PC-9 (cell line): ENCODE measurements at regions not wholly inside any gene's neighbourhood (a gene's known extent, or its start where the extent isn't known, plus 50 kb on each side); places are given as distances from the start of the nearest gene placed in this dataset.
"Not testable (repeated sequence)": the region's sequence is repeated elsewhere in the genome, so short reads cannot be mapped to it uniquely, and the experiment has no call there.

Experiments used
- BruUV-seq: library from RNA; stranded (reverse); fragments of 400-500 nt; replicated peaks from 2 replicates; lab custom pipeline; 2021; lab: Mats Ljungman, UMichigan
- CTCF ChIA-PET: fragments of 300-600 bp; sonication (Branson Sonifier 250); formaldehyde crosslinking; loops from one replicate; lab custom pipeline; 2022; ENCODE audit warnings: antibody characterized with exemption; lab: Charles Lee
- POLR2A ChIA-PET: fragments of 300-600 bp; sonication (Branson Sonifier 250); formaldehyde crosslinking; loops from one replicate; lab custom pipeline; 2022; ENCODE audit warnings: antibody characterized with exemption; ENCODE audit not compliant: unreplicated experiment; lab: Charles Lee
- DNase-seq, 2 experiments: peaks; one replicate each; pipeline versions ENCODE4 v3.0.0 to v3.0.0-alpha.2; 2015 to 2022; ENCODE audit warnings: mixed read lengths in 1 of 2
- H2AFZ ChIP-seq: fragments of 200-600 bp; sonication (generic); 2 replicates; pipeline ENCODE4 v1.8.1; 2017; ENCODE audit warnings: antibody characterized with exemption
- H3F3A ChIP-seq: fragments of 200-600 bp; sonication (generic); 2 replicates; pipeline ENCODE4 v1.8.1; 2017; ENCODE audit warnings: antibody characterized with exemption, mild to moderate bottlenecking, low read depth; ENCODE audit not compliant: insufficient read depth
- H3K27ac ChIP-seq: fragments of 200-600 bp; sonication (generic); 2 replicates; pipeline ENCODE4 v1.6.1; 2016; ENCODE audit warnings: mixed run types
- H3K27me3 ChIP-seq: fragments of 200-600 bp; sonication (generic); 2 replicates; pipeline ENCODE4 v1.6.1; 2016; ENCODE audit warnings: low read depth, mixed run types; ENCODE audit not compliant: insufficient read depth
- H3K36me3 ChIP-seq: fragments of 200-600 bp; sonication (generic); 2 replicates; pipeline ENCODE4 v1.6.1; 2016; ENCODE audit warnings: low read depth, mixed run types
- H3K4me1 ChIP-seq: fragments of 200-600 bp; sonication (generic); replicated peaks from 2 replicates; pipeline ENCODE4 v1.6.1; 2016; ENCODE audit warnings: mixed run types; ENCODE audit not compliant: insufficient read depth
- H3K4me2 ChIP-seq: fragments of 200-600 bp; sonication (generic); 2 replicates; pipeline ENCODE4 v1.6.1; 2017; ENCODE audit warnings: mixed run types
- H3K4me3 ChIP-seq: fragments of 200-600 bp; sonication (generic); 2 replicates; pipeline ENCODE4 v1.6.1; 2016; ENCODE audit warnings: mixed run types
- H3K79me2 ChIP-seq: fragments of 200-600 bp; sonication (generic); 2 replicates; pipeline ENCODE4 v1.6.1; 2017; ENCODE audit warnings: low read depth, mixed run types
- H3K9me2 ChIP-seq: fragments of 200-600 bp; sonication (generic); 2 replicates; pipeline ENCODE4 v1.8.1; 2017; ENCODE audit warnings: mild to moderate bottlenecking; ENCODE audit not compliant: insufficient read depth
- H3K9me3 ChIP-seq: fragments of 200-600 bp; sonication (generic); 2 replicates; pipeline ENCODE4 v1.8.1; 2016; ENCODE audit warnings: low read depth; ENCODE audit not compliant: insufficient read depth
- H4K20me1 ChIP-seq: fragments of 200-600 bp; sonication (generic); 2 replicates; pipeline ENCODE4 v1.8.1; 2017; ENCODE audit not compliant: insufficient read depth
- EZH2 ChIP-seq: fragments of 200-600 bp; sonication (generic); IDR thresholded peaks from 2 replicates; pipeline ENCODE4 v1.8.0; 2017; ENCODE audit warnings: antibody characterized with exemption, low read depth
- intact Hi-C: fragments of 100-400 bp; cut with micrococcal nuclease; formaldehyde crosslinking; loops from one replicate; pipeline ENCODE4 v1.10.0; 2022; ENCODE audit not compliant: unreplicated experiment
- TF ChIP-seq, protein P1 (sequence below): fragments of 200-600 bp; sonication (generic); conservative IDR thresholded peaks from 2 replicates; pipeline ENCODE4 v1.6.1; 2017; ENCODE audit warnings: mixed run types, antibody characterized with exemption, mild to moderate bottlenecking, moderate library complexity

DNA sequence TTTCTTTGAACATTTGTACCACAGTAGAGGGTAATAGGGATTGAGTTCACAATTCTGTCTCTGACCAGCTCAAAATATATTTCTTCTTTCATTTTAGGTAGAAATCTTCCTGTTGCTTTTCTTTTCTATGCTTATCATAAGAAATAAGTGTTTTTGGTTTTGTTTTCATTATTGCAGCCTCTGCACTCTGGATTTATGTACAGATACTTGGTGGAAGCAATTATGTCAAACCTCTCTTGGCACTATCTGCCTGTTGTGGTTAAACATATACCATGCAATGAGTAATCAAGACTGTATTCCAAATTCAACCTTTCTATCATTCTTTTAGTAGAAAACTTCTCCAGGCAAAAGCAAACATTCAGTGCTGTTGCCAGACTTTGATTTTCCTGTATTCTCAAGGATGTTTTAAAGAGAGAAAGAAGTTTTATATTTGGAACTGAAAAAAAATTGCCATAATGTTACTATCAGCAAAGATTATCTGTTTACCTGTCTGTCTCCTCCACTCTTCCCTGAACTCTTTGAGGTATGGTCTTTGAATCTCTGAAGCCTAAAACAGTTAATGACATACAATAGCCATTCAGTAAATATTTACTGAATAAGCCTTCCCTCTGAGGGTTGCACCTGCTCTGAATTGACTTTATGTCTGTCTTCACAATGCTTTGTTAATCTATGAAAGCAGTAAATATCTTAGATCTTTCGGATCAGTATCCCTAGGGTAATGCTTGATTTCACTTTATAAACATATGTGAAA lies 612.5 kb upstream of the PRR20A start:
- Histone ChIP-seq H3K4me3 (no peak overlapping the region), H3K79me2 (no peaks in the 10 kb centered on the region), H3K27me3 (no peaks in the 10 kb centered on the region), H3K36me3 (no peaks in the 10 kb centered on the region), H3K27ac (no peak overlapping the region), H3K4me1 (no peaks in the 10 kb centered on the region), H3K9me2 (no peaks in the 10 kb centered on the region), H2AFZ (no peak overlapping the region), H4K20me1 (no peaks in the 10 kb centered on the region), H3F3A (no peaks in the 10 kb centered on the region), H3K4me2 (no peak overlapping the region), H3K9me3 (no peaks in the 10 kb centered on the region)
- CTCF ChIA-PET, result no interaction called here
- intact Hi-C loops, result no loop called here
- no peak for DNase-seq
- TF ChIP-seq, protein P1, sequence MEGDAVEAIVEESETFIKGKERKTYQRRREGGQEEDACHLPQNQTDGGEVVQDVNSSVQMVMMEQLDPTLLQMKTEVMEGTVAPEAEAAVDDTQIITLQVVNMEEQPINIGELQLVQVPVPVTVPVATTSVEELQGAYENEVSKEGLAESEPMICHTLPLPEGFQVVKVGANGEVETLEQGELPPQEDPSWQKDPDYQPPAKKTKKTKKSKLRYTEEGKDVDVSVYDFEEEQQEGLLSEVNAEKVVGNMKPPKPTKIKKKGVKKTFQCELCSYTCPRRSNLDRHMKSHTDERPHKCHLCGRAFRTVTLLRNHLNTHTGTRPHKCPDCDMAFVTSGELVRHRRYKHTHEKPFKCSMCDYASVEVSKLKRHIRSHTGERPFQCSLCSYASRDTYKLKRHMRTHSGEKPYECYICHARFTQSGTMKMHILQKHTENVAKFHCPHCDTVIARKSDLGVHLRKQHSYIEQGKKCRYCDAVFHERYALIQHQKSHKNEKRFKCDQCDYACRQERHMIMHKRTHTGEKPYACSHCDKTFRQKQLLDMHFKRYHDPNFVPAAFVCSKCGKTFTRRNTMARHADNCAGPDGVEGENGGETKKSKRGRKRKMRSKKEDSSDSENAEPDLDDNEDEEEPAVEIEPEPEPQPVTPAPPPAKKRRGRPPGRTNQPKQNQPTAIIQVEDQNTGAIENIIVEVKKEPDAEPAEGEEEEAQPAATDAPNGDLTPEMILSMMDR, result no peak
- TF ChIP-seq EZH2, result no peak
- POLR2A ChIA-PET, result no interaction called here
- no TSS peak for BruUV-seq

- H3K4me1 ChIP-seq, result no peaks in the 10 kb centered on the region
- H3K79me2 ChIP-seq, result no peaks in the 10 kb centered on the region
- BruUV-seq, result no TSS peak
- H2AFZ ChIP-seq, result no peak overlapping the region
- H4K20me1 ChIP-seq, result no peaks in the 10 kb centered on the region
- no peaks in the 10 kb centered on the region for H3K36me3 ChIP-seq
- DNase-seq, result no peak
- H3K27me3 ChIP-seq, result no peaks in the 10 kb centered on the region
- no peak overlapping the region for H3K4me2 ChIP-seq
- no peak overlapping the region for H3K27ac ChIP-seq
- no peaks in the 10 kb centered on the region for H3K9me3 ChIP-seq
- no peak for TF ChIP-seq EZH2
- TF ChIP-seq, protein P1, result no peak
- H3F3A ChIP-seq, result no peaks in the 10 kb centered on the region
- H3K9me2 ChIP-seq, result no peaks in the 10 kb centered on the region
- no peak overlapping the region for H3K4me3 ChIP-seq
- ChIA-PET CTCF (no interaction called here), POLR2A (no interaction called here)
- intact Hi-C loops, result no loop called here
Measured at GRCh38 chr13:56530096-56530495, 610.6 kb upstream of the PRR20A start.

GRCh38 chr13:56547921-56548320 lies 592.8 kb upstream of the PRR20A start:
- H3K27me3 ChIP-seq, H3K4me1 ChIP-seq, POLR2A ChIA-PET, intact Hi-C loops, DNase-seq, H2AFZ ChIP-seq, H3K4me3 ChIP-seq, H3F3A ChIP-seq, H3K79me2 ChIP-seq, H3K27ac ChIP-seq, H3K36me3 ChIP-seq, H3K4me2 ChIP-seq, CTCF ChIA-PET, H3K9me2 ChIP-seq, BruUV-seq, H3K9me3 ChIP-seq, H4K20me1 ChIP-seq: not testable (repeated sequence)
